SJSA1 (cell line): ENCODE measurements at regions not wholly inside any gene's neighbourhood (a gene's known extent, or its start where the extent isn't known, plus 50 kb on each side); places are given as distances from the start of the nearest gene placed in this dataset.

Experiments used
- DNase-seq, 2 experiments: peaks; one replicate each; pipeline ENCODE4 v3.0.0-alpha.2; 2015 to 2020; ENCODE audit warnings: low spot score in 2 of 2, low read depth in 1 of 2
- H3K27ac ChIP-seq: fragments of 250-450 bp; sonication (Bioruptor Pico); 2 replicates; pipeline ENCODE4 v1.5.1; 2020; ENCODE audit warnings: mild to moderate bottlenecking, moderate library complexity
- H3K27me3 ChIP-seq: fragments of 250-450 bp; sonication (Bioruptor Pico); replicated peaks from 2 replicates; pipeline ENCODE4 v1.5.1; 2020; ENCODE audit warnings: mild to moderate bottlenecking, moderate library complexity
- H3K36me3 ChIP-seq: fragments of 250-450 bp; sonication (Bioruptor Pico); 2 replicates; pipeline ENCODE4 v1.5.1; 2020; ENCODE audit warnings: mild to moderate bottlenecking
- H3K4me1 ChIP-seq: fragments of 250-450 bp; sonication (Bioruptor Pico); replicated peaks from 2 replicates; pipeline ENCODE4 v1.6.1; 2021; ENCODE audit warnings: mild to moderate bottlenecking
- H3K4me3 ChIP-seq: fragments of 250-450 bp; sonication (Bioruptor Pico); 2 replicates; pipeline ENCODE4 v1.5.1; 2020; ENCODE audit warnings: mild to moderate bottlenecking
- H3K9me3 ChIP-seq: fragments of 250-450 bp; sonication (Bioruptor Pico); replicated peaks from 2 replicates; pipeline ENCODE4 v1.5.1; 2020; ENCODE audit warnings: mild to moderate bottlenecking

DNA sequence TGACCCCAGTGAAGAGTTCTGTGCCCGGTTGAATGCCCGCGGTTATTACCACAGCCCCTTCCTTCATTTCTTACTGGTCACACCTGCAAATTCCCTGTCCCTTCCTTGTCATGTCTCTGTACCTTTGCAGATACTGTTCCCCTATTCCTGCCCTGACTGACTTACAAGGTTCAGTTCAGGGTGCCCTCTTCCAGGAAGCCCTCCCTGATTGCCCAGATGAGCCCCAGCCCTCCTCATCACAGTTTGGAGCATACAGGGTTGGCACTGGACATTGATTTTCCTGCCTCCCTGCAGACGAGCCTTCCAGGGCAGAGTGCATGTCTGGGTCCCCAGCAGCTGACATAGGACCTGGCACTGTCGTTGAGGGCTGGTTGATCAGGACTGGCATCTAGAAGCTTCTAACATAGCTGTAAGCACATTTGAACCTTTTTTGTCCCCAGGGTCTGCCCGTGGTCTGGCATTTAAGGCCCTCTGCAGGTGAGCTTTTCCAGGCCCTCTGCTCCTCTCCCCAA lies 70.4 kb upstream of the SHISAL1 start:
- DNase-seq: no peak
- H3K9me3 ChIP-seq: no peaks in the 10 kb centered on the region
- no peak overlapping the region for H3K27ac ChIP-seq
- H3K36me3 ChIP-seq: no peaks in the 10 kb centered on the region
- no peaks in the 10 kb centered on the region for H3K27me3 ChIP-seq
- H3K4me3 ChIP-seq: no peak overlapping the region
- H3K4me1 ChIP-seq: no peaks in the 10 kb centered on the region

DNA sequence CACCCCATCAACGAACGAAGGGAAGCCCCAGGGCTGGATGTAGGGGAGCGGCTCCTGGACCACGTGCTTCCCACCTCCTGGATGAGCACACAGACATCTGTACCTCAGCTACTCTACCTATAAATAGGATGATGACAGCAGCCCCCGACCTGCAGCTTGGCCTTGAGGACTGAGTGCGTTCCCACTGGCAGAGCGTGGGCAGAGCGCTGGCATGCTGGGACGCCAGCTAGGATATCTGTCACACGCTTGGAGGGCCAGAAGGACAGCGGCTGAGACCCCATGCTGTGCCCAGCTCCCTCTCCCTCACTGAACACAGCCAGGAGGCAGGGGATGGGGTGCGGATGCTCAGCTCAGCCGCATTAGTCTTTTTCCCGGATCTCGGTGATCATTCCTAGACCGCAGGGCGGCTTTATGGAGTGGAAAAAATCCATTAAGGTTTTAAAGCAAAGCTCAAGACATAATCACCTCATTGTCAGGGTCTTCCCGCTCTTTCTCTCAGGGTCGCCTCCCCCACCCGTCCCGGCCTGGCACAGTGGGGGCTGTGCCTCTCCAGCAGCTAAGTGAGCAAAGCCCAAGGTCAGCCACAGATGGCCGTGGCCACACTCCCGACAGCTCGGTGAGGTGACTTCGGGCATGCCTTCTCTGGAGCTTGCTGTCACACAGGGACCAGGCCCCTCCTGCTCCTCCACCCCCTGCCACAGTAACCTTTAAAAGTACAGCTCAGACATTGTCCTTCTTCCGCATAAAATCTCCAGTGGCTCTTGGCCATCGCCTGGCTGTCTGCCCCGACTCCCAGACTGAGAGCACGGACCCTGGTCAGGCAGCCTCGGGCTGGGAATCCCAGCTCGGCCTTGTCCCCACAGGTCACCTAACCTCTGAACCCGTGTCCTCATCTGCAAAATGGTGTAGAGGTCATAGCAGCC lies 69.6 kb upstream of the SHISAL1 start:
- no peak overlapping the region for H3K4me3 ChIP-seq
- H3K27me3 ChIP-seq: no peaks in the 10 kb centered on the region
- no peaks in the 10 kb centered on the region for H3K9me3 ChIP-seq
- H3K27ac ChIP-seq: no peak overlapping the region
- H3K36me3 ChIP-seq: no peaks in the 10 kb centered on the region
- no peaks in the 10 kb centered on the region for H3K4me1 ChIP-seq
- no peak for DNase-seq

DNA sequence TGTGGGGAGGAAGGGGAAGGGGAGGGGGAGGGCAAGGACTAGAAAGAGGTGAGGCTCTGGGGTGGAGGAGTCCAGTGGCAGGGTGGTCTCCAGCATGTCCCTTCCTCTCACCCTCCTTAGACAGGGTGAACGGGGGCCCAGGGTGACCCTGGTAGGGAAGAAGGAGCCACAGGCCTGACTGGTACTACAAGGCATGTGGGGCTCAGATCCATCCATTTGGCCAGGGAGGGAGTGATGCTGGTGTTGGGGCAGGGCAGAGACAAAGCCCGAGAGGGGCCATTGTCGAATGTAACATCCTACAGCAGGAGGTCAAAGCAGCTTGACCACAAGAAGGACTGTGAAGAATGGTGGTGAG lies 69.0 kb upstream of the SHISAL1 start:
- no peaks in the 10 kb centered on the region for H3K27me3 ChIP-seq
- H3K4me1 ChIP-seq: no peaks in the 10 kb centered on the region
- DNase-seq: no peak
- no peak overlapping the region for H3K27ac ChIP-seq
- no peaks in the 10 kb centered on the region for H3K36me3 ChIP-seq
- H3K4me3 ChIP-seq: no peak overlapping the region
- H3K9me3 ChIP-seq: no peaks in the 10 kb centered on the region

DNA sequence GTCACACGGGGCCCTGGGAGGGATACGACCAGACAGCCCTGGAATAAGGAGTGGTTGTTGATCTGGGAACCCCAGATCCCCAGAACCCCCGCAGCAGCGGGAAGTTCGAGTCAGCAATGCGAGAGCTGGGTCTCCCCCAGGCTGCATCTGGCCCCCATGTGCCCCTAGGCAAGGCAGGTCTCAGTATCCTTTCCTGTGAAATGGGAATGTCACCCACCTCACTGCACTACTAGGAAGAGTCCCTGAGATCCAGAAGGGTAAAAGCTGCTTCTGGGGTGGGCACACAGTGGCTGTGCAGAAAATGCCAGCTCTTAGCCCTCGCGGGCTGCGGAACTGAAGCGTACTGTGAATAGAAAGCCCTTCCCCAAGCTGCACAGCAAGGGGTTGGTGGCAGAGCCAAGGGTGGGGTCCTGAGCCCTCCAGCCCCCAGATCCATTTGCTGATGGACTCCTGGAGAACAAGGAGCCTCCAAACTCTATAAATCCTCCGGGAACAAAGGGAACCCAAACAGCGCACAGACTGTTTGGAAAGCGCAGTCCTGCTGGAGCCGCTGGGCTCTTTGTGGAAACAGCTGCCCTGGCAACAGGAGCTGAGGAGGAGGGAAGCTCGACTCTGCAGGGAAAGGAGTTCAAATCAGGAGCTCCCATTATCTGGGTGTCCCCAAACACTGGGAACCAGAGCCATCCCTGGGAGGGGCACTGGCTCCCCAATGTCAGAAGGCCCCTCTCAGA lies 68.2 kb upstream of the SHISAL1 start:
- Histone ChIP-seq H3K9me3 (no peaks in the 10 kb centered on the region), H3K36me3 (no peaks in the 10 kb centered on the region), H3K27me3 (no peaks in the 10 kb centered on the region), H3K4me3 (no peak overlapping the region), H3K27ac (no peak overlapping the region), H3K4me1 (no peaks in the 10 kb centered on the region)
- no peak for DNase-seq

DNA sequence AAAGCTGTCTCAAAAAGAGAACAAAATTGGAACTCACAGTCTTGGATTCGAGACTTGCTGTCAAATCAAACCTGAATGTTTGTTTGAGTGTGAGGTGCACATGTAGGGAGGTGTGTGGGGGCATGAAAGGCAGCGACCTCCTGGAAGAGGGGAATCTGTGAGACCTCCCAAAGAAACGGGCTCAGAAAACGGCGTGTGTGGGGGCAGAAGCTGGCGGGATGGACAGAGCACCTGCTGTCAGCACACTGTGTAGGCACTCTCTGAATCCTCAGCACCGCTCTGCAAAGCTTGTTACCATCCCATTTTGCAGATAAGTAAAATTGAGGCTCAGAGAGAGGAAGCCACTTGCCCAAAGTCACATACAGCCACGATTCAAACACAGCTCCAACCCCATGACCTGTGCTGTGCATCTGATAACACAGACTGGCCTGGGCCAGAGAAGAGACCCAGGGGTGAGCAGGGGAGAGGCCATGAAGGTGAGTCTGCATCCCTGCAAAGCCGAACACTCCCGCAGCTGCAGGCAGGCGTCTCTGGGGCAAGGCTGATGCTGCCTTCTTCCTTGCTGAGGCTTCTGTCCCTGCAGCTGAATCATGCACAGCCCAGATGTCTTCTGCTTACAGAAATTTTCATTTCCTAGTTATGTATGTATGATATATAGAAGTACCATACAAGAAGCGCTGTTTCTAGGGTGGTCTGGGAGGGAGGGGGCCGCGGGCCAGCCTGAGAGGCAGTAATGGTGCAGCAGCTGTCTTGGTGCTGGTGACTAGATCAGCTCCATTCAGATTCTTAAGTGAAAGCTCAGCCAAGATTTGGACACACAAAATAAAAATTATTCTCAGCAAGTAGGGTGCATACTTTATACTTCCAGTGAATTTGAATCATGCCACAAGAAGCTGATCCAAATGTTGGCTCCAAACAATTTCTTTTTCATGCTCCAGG lies 67.3 kb upstream of the SHISAL1 start:
- no peak overlapping the region for H3K27ac ChIP-seq
- H3K9me3 ChIP-seq: no peaks in the 10 kb centered on the region
- no peaks in the 10 kb centered on the region for H3K36me3 ChIP-seq
- H3K4me3 ChIP-seq: no peak overlapping the region
- H3K27me3 ChIP-seq: no peaks in the 10 kb centered on the region
- DNase-seq: no peak
- no peaks in the 10 kb centered on the region for H3K4me1 ChIP-seq

DNA sequence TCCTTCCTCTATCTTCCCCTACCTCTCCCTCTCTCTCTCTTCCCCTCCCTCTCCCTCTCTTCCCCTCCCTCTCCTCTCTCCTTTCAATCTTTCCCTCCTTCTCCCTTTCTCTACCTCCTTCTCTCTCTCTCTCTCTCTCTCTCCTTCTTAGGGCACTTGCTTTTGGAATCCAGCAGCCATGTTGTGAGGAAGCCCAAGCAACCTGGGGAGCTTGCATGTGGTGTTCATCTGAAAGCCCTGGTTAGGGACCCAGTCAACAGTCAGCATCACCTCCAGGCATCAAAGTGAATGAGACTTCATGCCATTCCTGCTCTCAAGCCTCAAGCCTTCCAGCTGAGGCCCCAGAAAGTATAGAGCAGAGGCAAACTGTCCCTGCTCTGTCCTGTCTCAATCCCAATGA lies 65.6 kb upstream of the SHISAL1 start:
- DNase-seq: no peak
- Histone ChIP-seq H3K9me3 (peaks cover 4% of the 10 kb centered on the region), H3K36me3 (no peaks in the 10 kb centered on the region), H3K27me3 (no peaks in the 10 kb centered on the region), H3K4me1 (no peaks in the 10 kb centered on the region), H3K4me3 (no peak overlapping the region), H3K27ac (no peak overlapping the region)

DNA sequence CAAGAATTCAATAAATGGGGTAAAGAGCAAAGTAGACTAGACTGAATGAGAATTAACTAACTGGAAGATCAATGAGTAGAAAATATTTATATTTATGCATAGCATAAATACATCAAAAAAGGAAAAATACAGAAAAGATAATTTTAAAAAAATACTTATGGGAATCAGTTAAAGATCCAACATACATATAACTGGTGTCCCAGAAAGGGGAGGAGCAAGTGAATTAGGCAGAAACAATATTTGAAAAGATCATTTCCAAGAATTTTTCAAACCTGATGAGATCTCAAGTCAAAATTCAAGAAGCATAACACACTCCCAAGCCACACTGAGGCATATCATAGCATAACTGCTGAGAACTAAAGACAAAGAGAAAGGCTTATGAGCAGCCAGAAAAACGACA lies 62.7 kb upstream of the SHISAL1 start:
- Histone ChIP-seq H3K4me3 (no peak overlapping the region), H3K27ac (no peak overlapping the region)

DNA sequence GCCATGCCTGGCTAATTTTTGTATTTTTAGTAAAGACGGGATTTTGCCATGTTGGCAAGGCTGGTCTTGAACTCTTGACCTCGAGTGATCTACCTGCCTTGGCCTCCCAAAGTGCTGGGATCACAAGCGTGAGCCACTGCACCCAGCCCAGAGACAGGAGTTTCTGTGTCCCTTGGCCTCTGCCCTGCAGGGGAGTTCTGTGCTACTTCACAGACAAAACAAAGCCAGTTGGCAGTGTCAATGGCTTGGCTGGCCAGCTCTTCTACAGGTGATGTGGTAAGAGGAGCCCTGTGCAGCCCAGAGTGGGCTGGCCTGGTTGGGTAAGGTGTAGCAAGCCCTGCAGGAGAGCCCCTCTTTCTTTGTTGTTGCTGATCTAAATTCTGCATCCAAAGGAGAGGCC lies 60.5 kb upstream of the SHISAL1 start:
- DNase-seq: no peak
- H3K4me3 ChIP-seq: no peak overlapping the region
- no peaks in the 10 kb centered on the region for H3K4me1 ChIP-seq
- no peaks in the 10 kb centered on the region for H3K27me3 ChIP-seq
- no peaks in the 10 kb centered on the region for H3K36me3 ChIP-seq
- peaks cover 4% of the 10 kb centered on the region for H3K9me3 ChIP-seq
- no peak overlapping the region for H3K27ac ChIP-seq

More for the DNA sequence above, 62.7 kb upstream of the SHISAL1 start:
- Histone ChIP-seq H3K27me3 (no peaks in the 10 kb centered on the region), H3K9me3 (peaks cover 4% of the 10 kb centered on the region), H3K36me3 (no peaks in the 10 kb centered on the region), H3K4me1 (no peaks in the 10 kb centered on the region)
- DNase-seq: no peak

DNA sequence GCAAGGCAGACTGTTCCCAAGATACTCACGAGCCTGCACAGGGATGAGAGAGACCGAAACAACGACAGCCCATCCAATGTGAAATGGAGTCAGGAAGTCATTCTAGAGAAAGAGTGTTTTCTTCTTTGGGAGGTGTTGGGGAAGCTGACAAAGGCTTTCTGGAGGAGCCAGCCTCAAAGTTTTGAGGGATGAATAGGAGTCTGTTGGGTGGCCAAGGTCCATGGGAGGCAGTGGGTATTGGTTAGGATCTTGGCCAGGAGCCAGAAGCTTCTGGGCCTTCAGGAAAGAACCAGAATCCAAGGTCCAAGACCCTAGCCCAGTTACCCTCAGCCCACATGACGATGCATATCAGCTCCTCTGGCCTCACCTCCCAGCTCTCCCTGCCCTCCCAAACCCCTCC lies 59.9 kb upstream of the SHISAL1 start:
- Histone ChIP-seq H3K4me3 (no peak overlapping the region), H3K4me1 (no peaks in the 10 kb centered on the region), H3K9me3 (peaks cover 4% of the 10 kb centered on the region), H3K27ac (no peak overlapping the region), H3K36me3 (no peaks in the 10 kb centered on the region), H3K27me3 (no peaks in the 10 kb centered on the region)
- no peak for DNase-seq

DNA sequence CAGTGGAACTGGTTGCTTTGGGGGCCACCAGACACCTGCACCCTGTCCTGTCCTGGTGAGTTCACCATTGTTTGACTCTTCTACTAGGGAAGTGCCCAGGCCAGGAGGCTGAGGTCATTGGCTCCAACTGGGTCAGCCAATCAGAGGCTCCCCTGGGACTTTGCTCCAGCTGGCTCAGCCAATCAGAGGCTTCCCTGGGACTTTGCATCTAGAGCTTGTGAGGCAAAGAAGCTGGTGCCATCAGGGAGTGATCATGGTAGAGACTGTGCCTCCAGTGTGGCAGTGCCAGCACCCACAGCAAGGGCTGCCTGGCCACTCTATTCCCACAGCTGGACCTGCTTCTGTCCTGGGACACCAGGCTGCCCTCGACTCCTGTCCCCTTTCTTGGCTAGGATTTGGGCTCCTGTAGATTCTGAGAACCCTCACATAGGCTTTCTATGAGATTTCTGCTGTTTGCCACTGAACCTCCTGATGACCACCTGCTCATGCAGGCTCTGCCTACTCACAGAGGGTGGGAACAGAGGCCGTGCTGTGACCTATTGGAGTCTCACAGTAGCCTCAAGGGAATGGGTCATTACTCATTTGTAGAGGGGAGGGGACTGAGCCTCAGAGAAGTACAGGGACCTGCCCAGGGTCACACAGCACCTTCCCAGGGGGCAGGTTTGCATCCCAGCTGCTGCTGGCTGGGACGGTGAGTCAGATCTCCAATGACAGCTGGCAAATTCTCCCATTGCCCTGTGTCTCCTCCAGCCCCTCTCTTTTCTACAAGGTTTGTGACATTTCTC lies 59.2 kb upstream of the SHISAL1 start:
- no peak overlapping the region for H3K27ac ChIP-seq
- H3K4me1 ChIP-seq: peaks cover 4% of the 10 kb centered on the region
- no peak for DNase-seq
- H3K9me3 ChIP-seq: peaks cover 4% of the 10 kb centered on the region
- H3K4me3 ChIP-seq: no peak overlapping the region
- H3K27me3 ChIP-seq: no peaks in the 10 kb centered on the region
- no peaks in the 10 kb centered on the region for H3K36me3 ChIP-seq

DNA sequence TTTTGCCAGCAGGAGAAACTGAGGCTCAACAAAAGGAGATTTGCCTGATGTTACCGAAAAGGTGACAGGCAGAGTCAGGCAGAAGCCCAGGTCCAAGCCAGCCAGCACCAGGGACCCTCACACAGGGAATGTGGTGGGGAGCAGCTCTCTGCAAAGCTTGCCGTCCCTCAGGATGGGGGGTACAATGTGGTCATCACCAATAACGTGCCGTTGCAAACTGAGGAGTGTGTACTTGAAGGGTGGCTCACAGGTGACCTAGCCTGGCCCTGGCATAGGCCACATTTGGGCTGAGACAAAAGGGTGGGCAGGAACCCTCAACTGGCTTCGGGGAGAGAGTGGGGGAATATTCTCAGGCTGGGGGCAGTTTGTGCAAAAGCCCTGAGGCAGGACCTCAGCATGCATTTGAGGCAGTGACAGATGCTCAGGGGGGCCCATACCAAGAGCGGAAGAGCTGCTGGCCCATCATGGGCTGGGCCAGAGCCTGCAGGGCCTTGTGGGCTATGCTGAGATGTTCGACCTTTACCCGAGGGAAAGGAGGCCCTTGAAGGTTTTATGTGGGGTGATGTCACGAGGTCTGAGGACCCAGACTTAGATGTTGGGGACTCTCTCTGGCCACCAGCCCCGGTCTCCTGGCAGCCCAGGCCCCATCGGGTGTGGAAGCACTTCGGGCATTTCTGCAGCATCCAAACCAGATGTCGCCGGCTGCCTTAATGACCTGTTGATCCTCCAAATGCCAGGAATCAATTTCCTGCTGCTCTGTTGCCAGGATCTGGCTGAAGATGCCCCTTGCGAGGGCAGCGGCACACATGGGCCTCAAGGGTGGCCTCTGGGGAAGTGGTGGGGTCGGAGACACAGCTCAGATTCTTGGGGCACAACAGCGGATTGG lies 57.4 kb upstream of the SHISAL1 start:
- no peak overlapping the region for H3K27ac ChIP-seq
- no peaks in the 10 kb centered on the region for H3K27me3 ChIP-seq
- DNase-seq: no peak
- no peaks in the 10 kb centered on the region for H3K36me3 ChIP-seq
- peaks cover 15% of the 10 kb centered on the region for H3K4me1 ChIP-seq
- peaks cover 4% of the 10 kb centered on the region for H3K9me3 ChIP-seq
- H3K4me3 ChIP-seq: no peak overlapping the region

DNA sequence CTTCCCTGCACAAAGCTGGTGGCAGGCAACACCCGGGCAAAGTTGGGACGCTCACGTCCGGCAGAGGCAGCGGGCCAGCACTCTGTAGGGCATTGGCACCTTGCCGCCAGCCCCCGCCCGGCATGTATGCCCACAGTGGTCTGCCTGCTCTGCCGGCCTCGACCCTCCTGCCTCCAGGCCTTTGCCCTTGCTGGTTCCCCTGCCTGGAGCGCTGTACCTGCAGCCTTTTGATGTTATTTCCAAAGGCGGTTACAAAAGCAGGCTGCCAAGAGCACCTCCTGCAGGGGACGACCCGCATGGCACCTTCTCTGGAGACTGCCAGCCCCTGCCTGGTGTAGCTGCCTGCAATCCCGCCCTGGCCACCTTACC lies 56.5 kb upstream of the SHISAL1 start:
- Histone ChIP-seq H3K9me3 (no peaks in the 10 kb centered on the region; the same call in 1 of the 2 replicates), H3K4me1 (peaks cover 20% of the 10 kb centered on the region), H3K27ac (no peak overlapping the region), H3K36me3 (no peaks in the 10 kb centered on the region), H3K27me3 (no peaks in the 10 kb centered on the region), H3K4me3 (no peak overlapping the region)
- no peak for DNase-seq
